GM21390 (cell line): ENCODE measurements at regions not wholly inside any gene's neighbourhood (a gene's known extent, or its start where the extent isn't known, plus 50 kb on each side); places are given as distances from the start of the nearest gene placed in this dataset.

ENCODE experiments used
- ATAC-seq: cut with Tn5 transposase; IDR thresholded peaks from one replicate; pipeline ENCODE4 v1.9.1; 2021; ENCODE audit not compliant: unreplicated experiment

DNA sequence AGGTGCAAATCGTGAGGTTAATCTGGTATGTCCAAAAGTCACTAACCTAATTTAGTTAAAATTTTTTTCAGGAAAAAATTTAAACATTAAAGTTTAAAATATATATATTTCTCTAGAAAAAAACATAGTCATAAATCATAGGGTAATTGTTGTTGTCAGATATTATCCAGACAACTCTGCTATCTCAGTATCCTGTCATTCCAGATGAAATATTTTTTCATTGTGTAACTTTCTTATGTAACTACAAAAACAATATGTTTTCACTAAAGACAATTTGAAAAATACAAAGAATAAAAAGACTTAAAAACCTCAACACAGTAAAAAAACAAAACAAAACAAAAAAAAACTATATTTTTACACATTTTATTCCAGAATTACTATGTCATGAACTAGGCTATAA, 57.6 kb downstream of the TENT5A start:
- ATAC-seq, result no peak

DNA sequence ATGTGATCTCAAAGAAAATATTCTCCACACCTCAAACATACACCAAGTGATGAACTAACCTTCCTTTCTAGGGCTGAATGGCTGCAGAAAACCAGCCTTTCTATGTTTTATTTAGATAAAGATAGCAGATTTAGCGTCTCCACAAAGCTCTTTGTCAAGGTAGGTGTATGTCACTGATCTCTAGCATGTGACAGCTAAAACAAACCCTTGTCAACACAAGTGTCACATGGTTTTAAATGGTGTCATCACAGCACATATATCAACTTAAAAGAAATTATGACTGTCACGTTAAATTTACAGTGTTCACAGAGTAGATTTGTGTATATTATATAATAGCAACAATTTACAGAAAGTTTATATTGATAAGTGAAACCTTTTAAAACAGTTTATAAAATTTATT, 58.3 kb downstream of the TENT5A start:
- no peak for ATAC-seq

DNA sequence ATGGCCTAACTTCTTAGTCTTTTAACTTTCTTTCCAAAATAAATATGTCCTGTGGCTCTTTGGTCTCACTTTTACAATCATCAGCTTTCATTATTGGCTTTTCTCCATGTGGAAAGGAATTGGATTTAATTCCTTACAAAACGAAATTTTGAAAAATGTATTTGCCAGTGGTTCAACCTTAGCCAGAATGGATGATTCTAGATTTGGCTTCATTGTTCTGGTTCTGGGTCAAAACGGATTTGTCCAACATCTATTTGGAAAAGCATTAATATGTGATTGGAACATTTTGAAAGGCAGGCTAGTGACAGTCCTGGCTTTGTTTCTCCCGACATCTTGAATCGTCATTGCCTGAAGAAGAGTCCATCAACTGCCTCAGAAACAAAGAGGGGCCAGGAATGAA, 59.2 kb downstream of the TENT5A start:
- ATAC-seq, result no peak

DNA sequence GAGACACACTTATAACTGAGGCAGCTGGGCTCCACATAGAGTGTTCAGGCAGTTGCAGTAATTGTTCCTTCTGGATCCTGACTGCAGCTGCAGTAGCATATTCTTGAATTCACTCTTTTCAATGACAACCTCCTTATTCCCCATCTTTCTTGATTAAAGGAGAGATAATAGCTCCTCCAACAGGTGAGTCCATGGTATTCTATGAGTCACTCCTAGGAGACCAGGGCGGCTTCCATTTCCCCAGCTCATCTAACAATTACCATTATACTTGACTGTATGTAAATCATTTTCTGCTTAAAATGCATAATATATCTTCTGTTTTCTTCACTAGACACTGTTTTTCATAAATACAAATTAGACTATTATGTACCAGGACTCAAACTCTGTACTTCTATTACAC, 62.4 kb downstream of the TENT5A start:
- no peak for ATAC-seq

DNA sequence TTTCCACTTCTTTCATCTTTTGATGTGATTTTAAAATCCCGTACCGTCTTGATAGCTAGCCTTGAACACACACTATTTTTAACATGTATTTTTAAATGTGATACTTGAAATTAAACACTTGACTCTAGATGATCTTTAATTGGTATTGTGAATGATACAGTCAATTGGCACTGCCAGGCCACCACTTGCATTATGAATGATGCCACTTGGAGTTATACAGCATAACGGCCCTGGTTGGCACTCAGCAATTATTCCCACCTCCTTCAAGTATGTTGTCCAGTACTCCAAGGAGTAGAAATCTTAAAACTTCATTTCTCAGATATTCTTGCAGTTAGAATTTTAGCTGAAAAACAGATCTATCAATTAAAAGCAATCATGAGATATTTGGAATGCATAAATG, 62.9 kb downstream of the TENT5A start:
- no peak for ATAC-seq

DNA sequence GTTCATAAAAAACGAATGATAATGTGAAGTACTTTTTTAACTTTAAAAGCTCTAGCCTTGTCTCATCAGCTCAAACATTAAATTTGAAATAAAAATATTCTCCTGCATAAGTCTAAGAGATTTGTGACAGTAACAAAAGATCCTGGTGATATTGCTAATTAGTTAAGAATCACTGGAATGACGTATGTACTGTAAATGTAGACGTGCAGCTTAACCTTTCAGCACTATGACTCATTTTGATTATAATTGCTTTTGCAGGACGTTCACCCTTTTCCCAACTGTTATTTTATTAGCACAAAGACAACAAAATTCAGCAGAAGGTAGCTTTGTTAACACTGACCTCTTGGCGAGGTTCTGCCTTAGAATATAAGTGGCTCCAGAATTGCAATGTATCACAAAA, 68.6 kb downstream of the TENT5A start:
- no peak for ATAC-seq

DNA sequence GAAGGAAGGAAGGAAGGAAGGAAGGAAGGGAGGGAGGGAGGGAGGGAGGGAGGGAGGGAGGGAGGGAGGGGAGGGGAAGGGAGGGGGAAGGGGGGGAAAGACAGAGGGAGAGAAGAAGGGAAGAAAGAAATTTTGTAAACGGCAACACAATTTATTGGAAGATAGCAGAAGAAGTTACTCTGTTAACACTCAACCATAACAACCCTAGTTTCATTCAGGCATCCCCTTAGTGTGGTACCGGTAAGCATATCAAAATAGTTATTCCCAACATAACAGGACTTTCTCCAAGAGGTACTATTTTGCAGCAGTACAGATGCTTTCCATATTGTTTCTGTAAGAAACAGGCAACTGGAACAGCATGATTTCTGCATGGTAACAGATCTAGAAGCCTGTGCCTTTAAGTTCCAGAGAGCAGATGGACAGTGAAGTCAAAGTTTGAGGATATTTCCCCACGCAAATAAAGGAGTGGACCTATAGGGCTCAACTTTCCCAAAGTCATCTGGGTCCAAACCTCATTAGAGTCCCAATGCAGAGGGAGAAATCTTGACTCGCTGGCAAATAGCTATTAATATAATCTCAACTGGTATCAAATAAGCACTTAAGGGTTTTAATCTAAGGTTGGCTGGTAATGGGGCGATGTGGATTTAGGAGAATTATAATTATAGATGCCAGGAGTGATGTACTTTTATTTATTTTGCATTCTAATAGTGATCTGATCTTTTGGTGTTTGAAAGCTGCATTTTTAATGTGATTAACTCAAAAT, 69.4 kb downstream of the TENT5A start:
- ATAC-seq, result no peak

DNA sequence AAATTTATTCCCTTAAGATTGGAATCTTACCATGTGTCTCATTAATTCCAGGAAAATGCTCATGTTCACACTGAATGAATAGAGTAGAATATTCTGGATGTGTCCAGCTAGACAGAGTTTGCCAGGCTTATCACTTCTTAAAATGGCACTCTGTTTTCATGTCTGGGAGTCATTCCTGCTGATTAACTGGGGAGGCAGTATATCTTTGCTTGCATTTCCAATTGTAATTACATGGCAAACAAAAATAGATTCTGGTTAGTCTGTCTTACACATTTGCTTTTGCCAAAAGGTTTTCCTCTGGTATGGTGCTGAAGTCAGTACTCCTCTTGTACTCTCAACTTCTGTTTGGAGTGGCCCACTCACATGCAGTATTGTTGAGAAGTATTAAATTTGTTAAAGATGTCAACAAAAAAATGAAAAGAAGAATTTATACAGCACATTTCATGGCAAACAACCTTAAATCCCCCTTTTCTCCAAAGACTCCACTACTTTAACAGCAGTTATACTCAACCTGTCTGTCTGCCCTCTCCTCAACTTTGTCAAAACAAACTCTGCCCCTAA, 70.2 kb downstream of the TENT5A start:
- ATAC-seq, result no peak

DNA sequence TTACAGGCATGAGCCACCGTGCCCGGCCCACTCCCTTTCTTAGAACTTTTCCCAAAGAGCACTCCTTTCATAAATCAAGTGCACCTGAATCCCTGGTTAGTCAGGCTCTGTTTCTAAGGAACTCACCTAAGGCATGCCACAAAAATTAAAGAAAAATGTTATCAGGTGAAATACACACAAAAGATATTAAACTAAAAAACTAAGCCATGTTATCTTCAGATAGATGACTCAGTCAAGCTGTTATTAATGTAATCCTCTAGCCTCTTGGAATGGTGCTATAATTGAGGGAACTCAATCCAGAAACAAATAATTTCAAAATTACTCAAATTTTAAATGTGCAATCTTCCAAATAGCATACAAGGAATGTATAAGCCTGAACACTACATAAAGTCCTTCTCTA, 83.0 kb downstream of the TENT5A start:
- no peak for ATAC-seq

DNA sequence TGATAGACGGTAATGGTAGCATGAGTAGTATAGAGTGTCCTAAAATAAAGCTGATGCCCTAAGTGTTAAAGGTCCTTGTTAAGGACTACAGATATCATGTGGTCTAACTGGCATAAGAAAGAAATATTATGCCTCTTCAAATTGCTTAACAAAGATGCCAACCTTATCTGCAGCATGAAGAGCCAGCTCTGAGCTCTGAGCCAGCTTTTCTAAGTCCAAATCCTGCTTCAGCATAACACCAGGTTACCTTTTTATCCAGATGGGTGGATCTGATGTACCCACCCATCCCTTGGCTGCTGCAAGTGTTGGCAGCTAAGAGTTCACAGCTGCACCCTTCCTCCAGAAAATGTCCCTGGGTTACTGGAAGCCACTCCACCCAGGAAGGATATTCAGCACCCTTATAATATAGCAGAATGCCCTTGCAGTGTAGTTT, 83.8 kb downstream of the TENT5A start:
- no peak for ATAC-seq

DNA sequence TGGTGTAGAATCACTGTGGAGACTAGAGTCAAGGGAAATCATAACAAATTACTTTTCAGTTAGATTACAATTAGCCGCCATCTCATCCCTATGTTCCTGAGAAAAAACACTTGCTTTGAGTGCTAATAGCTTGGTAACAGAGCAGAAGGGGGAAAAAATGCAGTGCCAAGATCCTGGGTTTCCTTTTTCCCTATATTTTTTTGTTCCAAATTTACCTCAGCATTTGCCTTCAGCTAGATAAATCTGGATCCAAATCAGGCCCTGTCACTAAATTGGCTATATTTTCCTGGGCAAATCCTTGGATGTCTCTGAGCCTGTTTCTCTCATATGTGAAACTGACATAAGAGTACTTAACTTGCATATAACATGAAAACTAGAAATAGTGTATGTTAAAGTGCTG, 86.0 kb downstream of the TENT5A start:
- ATAC-seq, result no peak

DNA sequence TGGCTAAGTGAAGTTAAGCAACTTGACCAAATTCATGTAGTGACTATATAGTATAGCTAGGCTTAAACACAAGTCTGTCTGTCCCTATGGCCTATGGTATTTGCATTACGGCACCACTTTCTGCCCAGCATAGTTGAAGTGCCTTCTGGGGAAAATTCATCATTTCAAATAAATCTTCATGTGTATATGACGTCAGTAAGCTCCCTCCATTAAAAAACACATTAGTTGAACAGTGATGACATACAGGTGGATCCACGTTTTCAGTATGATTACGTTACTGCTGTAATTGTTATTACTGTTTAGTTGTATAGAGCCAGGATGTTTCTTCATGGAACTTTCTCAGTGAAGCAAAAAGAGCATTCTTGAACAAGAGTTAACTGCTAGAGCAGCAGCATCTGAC, 96.2 kb downstream of the TENT5A start:
- ATAC-seq, result no peak

DNA sequence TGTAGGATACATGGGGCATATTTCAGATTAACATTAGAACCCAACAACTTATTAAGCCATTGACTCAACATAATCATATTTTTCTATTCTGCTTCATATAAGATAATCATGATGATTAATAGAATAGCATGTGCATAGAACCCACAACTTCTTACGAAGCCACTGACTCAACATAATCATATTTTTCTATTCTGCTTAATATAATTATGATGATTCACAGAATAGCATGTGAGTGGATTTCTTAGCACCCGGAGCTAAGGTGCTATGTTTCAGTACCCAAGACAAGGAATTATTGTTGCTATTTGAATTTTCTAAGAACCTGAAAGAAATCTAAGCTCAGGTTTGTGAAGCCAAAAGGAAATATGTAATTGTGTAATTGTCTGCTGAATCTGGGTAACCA, 96.8 kb downstream of the TENT5A start:
- no peak for ATAC-seq

DNA sequence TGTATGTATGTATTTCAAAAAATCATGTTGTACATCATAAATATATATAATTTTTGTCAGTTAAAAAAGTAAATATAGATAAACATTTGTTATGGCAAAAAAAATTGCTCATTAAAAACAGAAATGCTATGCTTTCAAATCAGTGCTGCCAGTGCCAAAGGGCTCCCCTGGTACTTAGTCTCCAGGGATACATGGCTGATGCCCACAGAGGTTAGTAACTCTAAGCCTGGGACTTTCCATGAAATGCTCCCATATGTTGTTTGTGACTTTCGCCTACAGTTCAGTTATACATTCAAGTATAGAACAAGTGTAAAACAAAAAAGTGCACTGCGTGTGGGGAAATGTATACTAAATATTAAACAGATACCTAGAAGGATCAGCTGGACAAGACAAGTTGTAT, 104.0 kb downstream of the TENT5A start:
- no peak for ATAC-seq

DNA sequence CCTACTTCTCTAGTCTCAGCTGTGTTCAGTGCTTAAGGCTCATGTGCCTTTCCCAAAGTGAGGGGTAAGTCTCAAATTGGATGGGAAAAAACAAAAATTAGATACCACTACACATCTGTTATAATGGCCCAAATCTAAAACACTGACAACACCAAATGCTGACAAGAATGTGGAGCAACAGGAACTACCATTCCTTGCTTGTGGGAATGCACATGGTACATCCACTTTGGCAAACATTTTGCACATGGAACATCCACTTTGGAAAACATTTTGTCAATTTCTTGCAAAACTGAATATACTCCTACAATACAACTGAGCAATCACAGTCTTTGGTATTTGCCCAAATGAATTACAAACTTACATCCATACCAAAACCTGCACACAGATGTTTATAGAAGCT, 109.3 kb downstream of the TENT5A start:
- no peak for ATAC-seq

DNA sequence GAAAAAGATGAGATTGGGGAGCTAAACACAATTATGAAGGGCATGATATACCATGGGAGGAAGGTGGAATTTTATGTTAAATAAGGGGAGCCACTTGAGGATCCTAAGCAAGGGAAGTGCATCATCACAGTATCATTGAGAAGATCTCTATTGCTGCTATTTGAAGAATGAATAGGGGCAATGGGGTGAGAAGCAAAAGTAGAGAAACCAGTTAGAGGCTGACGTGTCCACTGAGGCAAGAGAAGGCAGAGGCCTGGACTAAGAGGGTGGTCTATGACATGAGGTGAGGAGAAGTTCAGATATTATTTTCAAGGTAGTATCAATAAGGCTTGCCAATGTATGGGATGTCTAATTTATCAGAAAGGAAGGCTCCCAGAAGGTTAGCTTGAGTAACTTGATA, 111.6 kb downstream of the TENT5A start:
- ATAC-seq, result no peak

DNA sequence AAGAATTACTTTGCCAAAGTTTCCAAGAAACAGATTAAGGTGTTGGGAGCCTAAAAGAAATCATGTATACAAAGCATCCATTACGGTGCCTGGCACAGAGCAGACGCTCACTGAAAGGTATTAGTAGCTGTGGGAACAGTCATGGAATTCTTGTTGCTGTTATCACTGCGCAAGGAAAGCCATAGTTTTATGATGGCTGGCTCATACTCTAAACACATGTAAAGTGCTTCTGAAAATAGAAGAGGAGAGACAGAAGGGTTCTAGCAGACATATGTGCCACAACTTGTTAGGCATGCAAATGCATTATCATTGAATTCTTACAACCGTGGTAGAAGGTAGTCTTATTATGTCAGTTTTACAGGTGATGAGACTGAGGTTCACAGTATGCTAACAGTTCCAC, 112.4 kb downstream of the TENT5A start:
- no peak for ATAC-seq

DNA sequence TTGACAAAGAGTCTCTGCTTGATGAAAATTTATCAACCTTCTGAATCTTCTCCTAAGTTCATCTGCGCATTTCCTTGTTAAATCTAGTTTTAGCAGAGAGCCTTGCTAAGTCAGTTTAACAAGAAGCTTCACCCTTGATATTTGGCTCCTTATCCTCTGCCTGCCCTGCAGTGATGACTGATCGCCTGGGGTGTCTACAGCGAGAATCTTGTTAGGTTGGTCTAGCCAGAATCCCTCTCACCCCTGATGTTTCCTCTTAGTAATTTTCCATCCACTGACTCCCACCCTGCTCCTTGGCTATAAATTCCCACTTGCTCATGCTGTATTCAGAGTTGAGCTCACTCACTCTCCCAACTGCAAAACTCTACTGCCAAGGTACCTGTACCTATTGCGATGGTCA, 114.1 kb downstream of the TENT5A start:
- ATAC-seq, result no peak

DNA sequence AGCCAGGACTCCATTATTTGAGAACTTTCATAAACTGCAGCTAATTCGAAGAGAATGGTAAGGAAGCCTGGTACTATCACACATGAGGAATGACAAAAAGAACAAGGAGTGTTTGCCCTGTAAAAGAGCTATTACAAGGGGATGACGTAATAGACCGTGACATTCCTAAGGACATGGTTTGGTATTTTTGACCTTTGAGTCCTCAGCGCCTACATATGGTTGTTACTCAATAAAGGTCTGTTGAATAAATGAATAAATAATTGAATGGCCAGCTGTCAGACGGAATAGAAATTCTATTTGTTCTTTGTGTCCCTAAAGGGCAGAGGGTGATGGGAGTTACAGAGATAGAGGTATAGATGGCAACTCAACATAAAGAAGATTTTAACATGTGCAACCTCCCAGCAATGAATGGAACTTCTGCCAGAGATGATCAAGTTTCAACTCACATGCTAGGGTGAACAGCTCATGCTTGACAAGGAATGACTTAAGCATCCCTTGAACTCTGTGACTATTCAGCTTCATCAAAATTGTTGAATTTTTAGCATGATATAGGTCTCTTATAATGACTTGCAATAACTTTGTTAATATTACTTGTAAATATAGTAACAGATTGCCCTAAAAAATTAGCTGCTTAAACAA, 115.4 kb downstream of the TENT5A start:
- ATAC-seq, result no peak

DNA sequence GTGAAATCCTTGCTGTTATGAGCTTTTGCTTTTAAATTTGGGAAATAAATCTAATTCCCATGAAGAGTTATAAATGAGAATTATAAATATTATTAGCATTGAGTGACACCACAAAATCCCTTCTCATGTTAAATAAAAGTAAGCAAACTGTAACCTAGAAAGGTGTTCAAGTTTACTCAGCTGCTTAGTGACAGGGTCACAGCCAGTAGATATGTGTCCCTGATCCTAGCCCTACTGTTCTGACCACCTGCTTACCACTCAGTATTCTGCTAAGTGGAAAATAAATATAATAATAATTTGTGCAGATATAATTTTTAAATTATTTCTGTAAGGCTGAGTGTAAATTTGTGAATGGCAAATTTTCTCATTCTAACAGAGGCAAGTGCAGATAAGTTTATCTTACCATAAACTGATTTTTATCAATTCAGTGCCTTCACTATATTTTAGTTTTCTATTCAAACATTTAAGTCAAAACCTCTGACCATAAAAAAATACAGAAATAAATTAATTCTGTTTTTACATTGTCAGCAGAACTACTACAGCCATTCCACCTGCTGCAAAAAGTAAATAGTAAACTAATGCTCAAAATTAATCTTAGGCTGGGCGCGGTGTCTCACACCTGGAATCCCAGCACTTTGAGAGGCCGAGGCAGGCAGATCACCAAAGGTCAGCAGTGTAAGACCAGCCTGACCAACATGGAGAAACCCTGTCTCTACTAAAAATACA, 118.2 kb downstream of the TENT5A start:
- ATAC-seq, result no peak

DNA sequence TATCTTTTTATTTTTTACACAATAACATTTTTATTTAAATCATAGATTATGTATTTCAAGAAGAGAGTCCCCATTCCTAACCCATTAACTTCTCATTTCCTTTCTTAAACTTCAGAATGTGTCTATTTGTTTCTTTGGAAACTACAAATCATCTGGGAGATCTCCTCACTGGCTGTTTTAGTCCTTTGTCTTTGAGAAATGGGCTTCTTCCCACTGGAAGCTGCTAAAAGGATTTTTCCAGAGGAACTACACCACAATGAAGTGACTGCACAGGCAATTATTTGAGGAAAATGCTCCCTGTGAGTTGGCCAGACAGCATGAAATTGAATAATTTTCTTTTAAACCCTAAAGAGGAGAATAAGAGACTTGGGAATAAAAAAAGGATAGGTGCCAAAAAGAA, 119.1 kb downstream of the TENT5A start:
- ATAC-seq, result no peak

DNA sequence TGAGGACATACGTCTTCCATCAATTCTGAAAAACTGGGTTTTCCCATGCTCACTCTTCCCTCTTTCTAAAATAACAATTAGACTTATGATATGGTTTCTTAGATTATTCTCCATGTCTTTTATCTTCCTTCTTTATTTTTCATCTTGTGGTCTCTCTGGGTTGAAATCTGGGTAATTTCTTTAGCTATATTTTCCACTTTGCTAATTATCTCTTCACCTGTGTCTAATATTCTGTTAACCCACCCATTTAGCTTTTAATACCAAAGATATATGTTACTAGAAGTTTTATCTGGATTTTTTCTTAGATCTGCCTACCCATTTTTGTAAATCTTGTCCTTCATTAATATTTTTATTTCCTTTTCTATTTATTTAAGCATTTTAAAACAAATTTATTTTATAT, 121.8 kb downstream of the TENT5A start:
- ATAC-seq, result no peak
